NCI-H345 (cell line): ENCODE measurements at regions not wholly inside any gene's neighbourhood (a gene's known extent, or its start where the extent isn't known, plus 50 kb on each side); places are given as distances from the start of the nearest gene placed in this dataset.
"Not testable (repeated sequence)": the region's sequence is repeated elsewhere in the genome, so short reads cannot be mapped to it uniquely, and the experiment has no call there.

ENCODE experiments used
- DNase-seq: peaks from one replicate; lab custom pipeline; 2025; lab: John Stamatoyannopoulos, UW

- not testable (repeated sequence) for DNase-seq
Observed at GRCh38 chr9:103237571-103238109, 242.5 kb downstream of the CYLC2 start.

GRCh38 chr9:103242025-103242424, 246.9 kb downstream of the CYLC2 start:
- DNase-seq = peak; percentile 31

GRCh38 chr9:103242486-103242885, 247.4 kb downstream of the CYLC2 start:
- DNase-seq = no peak

DNA sequence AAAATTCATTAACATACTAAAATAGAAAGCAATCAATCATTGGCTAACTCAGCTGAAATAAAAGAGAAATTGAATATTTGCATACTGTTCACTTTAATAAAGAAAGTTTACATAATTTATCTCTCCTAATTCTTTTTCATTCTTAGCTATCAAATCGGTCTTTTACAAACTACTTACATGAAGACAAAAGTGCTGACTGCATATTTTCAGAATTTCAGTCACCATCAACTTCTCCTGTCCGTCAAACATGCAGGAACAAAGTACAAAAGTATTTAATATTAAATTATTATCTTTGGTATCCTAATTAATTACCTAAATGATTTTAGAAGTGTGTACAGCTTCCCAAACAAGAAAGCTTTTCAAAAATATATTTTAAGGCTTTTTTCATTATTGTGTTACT, 248.4 kb downstream of the CYLC2 start:
- DNase-seq = no peak

DNA sequence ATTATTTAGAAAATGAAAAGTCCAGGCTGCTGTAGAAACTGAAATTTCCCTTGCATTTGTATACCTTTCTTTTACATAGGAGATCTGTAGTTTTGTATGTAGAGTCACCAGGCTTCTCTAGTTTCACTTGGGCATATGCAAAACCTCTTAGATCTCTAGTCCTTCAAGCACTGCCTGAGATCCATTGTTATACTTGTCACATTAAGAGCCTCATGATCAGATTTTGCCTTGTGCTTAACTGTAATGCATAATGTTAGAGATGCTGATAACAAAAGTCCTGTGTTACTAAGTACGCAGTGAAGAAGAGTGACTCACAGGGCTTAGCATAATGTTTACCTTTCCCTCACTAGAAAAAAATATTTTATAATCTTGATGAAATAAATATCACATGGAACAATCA, 250.2 kb downstream of the CYLC2 start:
- peak; percentile 82 for DNase-seq

DNA sequence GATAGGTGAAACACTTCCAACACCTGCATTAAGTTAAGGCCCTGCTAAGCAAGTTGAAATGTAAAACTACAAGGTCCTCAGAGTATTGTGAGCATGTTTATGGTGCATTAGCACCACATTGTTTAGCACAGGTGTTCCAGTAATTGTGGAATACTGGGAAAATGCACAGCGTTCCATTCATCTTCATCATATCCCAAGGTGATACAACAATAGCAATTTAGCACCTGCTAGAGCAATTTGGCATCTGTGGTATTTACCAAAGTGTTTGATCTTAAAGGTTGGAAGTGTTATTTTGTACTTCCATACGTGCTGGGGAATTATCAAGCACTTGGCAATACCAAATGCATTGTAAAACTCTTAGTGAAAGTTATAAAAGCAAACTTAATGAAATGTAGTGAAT, 266.8 kb downstream of the CYLC2 start:
- peak; percentile 33 for DNase-seq

DNA sequence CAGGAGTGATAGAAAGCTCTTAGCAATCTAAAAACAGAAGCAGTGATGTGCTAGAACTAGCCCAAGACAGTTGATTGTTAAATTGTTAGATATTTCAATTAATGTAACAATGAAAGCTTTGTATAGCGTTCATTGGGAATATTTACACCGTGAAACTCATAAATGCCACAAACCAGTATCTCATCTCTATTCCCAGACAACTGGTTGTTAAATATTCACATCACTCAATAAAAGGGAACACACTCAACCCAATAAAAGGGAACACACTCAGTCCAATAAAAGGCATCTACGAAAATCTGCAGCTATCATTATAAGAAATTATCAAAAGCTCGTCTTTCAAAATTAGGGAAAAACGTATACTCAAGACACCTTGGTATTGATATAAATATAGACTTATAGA, 270.9 kb downstream of the CYLC2 start:
- no peak for DNase-seq

- no peak for DNase-seq
Observed at GRCh38 chr9:103277240-103277639, 282.1 kb downstream of the CYLC2 start.

GRCh38 chr9:103281126-103281525, 286.0 kb downstream of the CYLC2 start:
- DNase-seq = no peak

- no peak for DNase-seq
Observed at GRCh38 chr9:103287361-103287760, 292.2 kb downstream of the CYLC2 start.

DNA sequence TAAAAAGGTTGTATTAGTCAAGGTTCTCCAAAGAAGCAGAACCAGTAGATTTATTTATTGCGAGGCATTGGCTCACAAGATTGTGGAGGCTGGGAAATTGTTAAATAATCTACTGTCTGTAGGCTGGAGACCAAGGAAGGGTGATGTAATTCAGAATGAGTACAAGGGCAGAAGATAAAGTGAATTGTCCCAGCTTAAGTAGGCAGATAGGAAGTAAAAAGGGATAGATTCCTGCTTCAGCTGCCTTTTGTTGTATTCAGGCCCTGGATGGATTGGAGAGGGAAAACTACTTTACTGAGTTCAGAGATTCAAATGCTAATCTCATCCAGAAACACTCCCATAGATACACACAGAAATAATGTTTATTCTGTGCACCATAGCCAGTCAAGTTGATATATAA, 301.1 kb downstream of the CYLC2 start:
- no peak for DNase-seq

GRCh38 chr9:103301051-103301450, 305.9 kb downstream of the CYLC2 start:
- no peak for DNase-seq

DNA sequence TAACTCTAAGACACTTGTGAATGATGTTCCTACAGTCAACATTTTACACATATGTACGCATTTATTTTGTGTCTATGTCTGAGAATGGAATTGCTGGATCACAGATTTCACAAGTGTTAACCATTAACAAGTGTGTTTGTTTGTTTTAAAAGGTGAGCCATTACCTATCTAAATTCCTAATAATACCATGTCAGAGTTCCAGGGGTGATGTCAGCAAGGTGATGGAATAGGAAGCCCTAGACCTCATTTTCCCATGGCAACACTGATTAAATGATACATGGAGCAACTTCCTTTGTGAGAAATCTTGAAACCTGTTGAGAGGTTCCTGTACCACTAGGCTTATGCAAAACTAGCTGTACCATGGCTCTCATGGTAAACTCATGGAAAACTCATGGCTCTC, 309.7 kb downstream of the CYLC2 start:
- DNase-seq = no peak

DNA sequence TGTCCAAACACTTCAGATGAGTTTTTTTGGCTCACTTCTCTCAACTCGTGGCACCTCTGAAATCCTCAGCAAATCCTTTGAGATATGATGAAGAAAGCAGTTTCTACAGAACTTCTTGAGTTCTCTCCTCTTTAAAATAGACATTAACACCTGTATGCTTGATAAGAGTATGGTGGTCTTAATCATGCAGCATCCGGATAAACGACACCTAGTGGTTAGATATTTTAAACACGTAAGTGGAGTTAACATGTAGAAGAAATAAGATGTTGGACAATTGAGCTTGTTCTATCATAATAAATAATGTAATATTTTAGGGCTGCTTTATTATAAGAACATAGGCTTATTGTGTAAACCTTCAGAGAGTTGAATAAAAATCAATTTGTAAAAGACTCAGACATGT, 324.8 kb downstream of the CYLC2 start:
- DNase-seq = no peak

DNA sequence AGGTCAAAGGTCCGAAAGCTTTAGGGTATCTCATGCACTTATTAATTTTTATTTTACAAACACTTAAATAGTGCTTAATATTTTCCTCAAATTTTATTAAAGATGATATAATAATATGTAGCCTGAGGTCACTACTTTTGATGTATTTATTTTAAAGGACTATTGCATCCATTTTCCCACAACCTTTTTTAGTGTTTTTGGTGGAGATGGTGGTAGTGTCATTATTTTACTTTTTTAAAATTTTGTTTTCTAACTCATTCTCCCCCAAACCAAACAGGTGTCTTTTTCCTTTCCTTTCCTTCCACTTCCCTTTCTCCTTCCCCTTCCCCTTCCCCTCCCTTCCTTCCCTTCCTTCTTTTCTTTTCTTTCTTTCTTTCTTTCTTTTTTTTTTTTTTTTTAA, 328.6 kb downstream of the CYLC2 start:
- DNase-seq = no peak

- DNase-seq = no peak
Observed at GRCh38 chr9:103335461-103335860, 340.3 kb downstream of the CYLC2 start.

- DNase-seq = no peak
Observed at GRCh38 chr9:103355000-103355399, 359.9 kb downstream of the CYLC2 start.

- not testable (repeated sequence) for DNase-seq
Observed at GRCh38 chr9:103357980-103358379, 362.8 kb downstream of the CYLC2 start.

GRCh38 chr9:103361906-103362305, 366.8 kb downstream of the CYLC2 start:
- DNase-seq = no peak

GRCh38 chr9:103362986-103363385, 367.9 kb downstream of the CYLC2 start:
- DNase-seq = no peak

DNA sequence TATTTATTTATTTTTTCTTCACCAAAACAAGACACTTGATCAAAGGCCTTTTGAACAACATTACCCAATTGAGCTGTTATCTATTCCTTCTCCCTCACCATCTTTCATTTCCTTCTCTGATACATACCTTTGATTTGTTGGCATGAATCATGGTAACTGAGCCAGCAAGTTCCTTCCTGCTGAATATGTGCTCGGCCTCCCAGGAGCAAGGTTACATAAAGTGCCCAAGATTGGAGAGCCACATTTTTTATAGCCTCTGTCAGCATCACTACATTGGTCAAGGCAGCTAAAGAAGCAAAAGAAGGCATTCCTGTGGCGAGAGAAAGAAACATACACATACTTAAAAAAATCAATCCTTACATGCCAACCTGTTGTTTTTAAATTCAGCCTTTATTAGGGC, 369.6 kb downstream of the CYLC2 start:
- DNase-seq = no peak

GRCh38 chr9:103371152-103371551, 376.0 kb downstream of the CYLC2 start:
- no peak for DNase-seq

DNA sequence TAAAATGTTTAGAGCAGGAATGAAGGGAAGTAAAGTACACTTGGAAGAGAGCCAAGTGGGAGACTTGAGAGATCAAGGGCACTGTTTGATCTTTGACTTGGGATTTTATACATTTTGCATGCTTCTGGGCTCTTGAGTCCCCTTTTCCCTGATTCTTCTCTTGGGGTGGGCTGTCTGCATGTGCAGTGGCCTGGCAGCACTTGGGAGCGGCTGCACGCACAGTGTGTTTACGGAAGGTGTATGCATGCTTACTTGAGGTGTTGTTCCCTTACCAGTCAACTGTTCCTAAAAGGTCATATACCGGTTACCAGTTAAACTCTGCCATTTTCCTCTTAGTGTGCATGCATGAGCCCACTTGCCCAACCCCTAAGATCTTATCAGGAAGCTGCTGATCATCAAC, 377.7 kb downstream of the CYLC2 start:
- DNase-seq = no peak

- no peak for DNase-seq
Observed at GRCh38 chr9:103377667-103378066, 382.5 kb downstream of the CYLC2 start.
